ENCODE measurements at regions not wholly inside any gene's neighbourhood (a gene's known extent, or its start where the extent isn't known, plus 50 kb on each side); places are given as distances from the start of the nearest gene placed in this dataset.

- no peak for DNase-seq
These were observed 263.7 kb downstream of the IPMK start for GRCh38 chr10:58003945-58004344.

- DNase-seq: no peak
These were observed 266.5 kb downstream of the IPMK start for GRCh38 chr10:58001159-58001558.

DNA sequence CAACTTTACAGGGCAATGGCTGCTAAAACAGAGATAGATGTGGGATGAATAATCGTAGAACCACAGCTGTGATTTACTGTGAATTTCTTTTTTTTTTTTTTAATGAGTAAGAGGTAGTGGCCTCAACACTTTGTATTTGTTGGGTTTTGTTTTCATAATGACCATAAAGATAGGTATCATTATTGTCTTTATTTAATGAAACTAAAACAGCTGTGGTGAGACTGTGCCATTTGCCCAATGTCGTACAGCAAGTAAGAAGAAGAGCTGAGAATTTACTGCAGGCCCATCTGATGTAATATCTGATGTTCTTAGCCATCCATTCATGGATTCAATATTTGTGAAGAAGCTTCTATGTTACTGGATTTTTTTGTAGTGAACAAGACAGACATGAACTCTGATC is 271.2 kb downstream of the IPMK start:
- no peak for DNase-seq

DNA sequence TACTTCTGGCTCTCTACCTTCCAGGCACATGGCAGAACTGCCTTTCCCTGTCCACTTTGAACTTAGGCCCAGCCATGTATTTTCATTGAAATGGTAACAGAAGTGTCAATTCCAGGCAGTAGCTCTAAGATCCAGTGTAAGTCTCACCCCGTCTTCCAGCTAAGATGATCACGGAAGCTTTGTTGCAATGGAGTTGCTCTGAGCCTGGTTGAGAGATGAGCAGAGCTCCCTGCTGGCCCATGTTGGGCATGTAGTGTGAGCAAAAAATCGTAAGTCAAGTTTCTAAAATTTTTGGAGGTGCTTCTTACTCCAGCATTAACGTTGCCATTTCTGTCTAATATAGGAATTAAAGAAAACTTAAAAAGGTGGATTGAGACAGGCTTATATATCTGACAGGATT is 274.4 kb downstream of the IPMK start:
- DNase-seq: no peak

DNA sequence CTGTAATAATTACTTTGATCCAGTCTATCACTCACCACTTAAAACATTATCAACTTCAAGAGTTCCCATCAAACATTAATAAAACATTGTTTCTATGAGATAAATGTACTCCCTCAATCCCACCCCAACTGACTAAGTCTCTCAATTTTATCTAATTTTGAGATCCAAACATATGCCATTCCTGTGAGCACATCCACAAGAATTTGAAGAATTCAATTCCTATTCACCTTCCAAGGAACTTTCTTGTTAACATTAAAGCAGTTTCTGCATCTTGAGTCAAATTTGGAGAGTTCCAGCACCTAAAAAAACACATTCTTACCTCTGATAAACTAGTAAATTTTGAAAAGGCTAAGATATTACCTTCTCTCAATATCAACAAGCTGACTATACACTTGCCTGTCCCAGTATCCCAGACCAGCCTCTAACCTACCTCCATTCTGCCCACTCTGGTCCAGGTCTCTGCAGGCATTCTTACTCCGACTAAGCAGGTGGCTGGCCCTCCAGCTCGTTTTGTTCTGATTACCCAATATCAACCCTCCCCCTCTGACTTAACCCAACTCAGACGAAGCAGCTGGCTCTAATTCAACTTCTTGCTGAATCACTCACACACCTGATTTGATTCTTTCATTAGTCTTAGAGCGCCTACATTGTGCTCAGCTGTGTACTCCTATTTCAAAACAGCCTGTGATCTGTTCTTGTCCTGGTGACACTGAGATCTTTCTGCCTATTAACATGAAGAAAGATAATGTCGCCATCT is 275.2 kb downstream of the IPMK start:
- no peak for DNase-seq

DNA sequence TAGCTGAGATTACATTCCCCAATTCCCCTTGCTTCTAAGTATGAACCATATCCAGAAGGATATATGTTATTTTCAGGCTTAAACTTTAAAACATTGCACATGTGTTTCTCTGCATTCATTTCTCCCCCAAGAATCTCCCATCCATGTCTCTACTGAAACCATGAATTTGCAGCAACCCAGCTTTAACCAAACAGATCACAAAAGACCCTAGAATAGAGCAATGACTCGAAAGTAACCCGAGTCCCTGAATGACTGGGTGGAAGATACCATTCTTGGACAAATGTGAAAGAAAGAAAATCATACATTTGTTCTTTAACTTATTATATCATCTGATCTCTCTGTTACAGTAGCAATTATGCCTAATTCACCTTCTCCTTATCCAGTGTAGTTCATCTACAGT is 278.7 kb downstream of the IPMK start:
- no peak for DNase-seq

GRCh38 chr10:57987055-57987721 is 280.5 kb downstream of the IPMK start:
- no peak for DNase-seq

DNA sequence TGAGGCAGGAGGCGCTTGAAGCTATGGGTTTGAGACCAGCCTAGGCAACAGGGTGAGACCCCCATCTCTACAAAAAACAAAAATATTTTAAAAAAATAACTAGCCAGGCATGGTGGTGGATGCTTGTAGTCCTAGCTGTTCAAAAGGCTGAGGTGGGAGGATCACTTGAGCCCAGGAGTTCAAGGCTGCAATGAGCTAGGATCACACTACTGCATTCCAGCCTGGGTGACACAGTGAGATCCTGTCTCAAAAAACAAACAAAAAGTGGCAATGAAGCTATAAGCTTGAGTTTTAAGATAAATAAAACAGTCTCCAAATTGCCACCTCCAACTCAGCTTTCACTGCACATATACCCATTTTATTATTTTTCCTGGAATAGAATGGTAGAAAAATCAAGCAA is 281.3 kb downstream of the IPMK start:
- no peak for DNase-seq

GRCh38 chr10:57983281-57983791 is 284.4 kb downstream of the IPMK start:
- no peak for DNase-seq

DNA sequence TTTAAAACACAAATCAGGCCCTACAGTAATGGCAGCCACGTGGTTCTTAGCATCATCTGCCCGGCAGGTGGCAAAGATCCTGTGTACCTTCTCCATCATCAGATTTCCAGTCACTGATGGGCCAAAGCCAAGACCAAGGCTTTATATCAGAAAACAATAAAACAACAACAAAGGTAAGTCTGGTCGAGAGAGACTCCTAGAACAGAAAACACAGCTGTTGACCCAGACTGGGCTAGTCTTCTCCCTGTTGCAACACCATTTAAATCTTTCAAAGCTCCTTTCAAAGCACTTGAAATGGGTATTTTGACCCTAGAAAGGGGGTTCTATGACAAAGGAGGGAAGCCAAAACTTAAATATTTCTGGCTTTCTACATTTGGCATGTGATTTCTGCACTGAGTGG is 285.6 kb downstream of the IPMK start:
- DNase-seq: no peak

DNA sequence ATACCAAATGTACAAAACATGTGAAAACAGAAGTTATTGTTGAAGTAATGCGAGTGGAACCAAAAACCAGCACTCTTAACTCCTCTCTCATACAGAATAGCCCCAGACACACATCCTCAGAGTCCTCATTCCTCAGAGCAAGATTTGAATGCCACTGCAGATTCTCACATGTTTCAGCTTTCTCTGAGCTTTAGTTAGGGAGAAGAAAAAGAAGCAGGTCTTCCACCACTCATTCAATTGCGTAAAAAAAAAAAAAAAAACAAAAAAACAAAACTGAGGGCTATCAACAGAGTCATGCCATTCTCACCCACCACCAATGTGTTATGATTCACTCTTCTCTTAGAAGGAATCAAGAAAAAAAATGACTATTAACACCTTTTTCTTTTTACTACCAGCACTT is 287.7 kb downstream of the IPMK start:
- DNase-seq: no peak

DNA sequence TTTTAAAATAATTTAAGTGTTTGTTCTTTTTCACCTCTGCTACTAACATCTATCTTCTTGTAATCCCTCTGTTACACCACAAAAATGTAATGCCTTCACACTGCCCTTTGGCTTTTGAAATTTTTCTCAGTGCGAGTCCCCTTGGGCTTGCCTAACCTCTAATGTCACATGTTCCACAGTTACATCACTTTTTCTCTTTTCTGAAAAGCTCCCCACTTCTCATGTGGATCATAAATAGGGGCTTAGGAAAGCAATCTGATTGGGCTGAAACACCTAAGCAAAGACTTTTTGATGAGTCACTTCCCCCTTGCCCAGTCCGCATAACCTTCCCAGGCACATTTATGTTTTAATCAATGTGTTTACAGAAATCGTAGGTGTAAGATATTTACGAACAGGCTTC is 288.2 kb downstream of the IPMK start:
- DNase-seq: no peak

DNA sequence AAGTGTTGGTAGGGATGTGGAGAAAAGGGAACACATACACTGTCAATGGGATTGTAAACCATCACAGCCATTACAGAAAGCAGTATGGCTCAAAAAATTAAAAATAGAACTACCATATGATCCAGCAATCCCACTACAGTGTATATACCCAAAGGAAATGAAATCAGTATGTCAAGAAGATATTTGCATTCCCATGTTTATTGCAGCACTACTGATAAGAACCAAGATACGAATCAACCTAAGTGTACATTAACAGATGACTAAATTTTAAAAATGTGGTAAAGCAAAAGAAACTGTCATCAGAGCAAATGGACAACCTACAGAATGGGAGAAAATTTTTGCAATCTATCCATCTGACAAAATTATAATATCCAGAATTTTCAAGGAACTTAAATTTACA is 290.4 kb downstream of the IPMK start:
- DNase-seq: no peak

DNA sequence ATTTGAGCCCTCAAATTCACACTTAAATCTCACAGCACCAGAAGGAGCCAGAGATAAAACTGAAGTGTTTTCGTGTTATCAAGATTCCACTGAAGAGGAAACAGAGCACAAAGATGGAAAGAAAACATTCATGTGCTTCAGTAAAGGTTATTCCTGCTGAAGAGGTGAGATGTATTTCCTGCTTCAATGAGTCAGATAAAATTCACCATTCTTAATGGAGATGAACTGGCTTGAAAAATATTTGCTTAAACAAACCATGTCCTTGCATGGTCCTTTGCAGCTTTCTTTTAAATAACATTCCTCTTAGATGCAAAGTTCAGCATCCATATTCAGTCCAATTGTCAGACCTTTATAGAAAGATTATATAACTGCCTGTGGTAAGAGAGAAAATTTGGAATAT is 294.2 kb downstream of the IPMK start:
- no peak for DNase-seq

GRCh38 chr10:57972783-57973182 is 294.9 kb downstream of the IPMK start:
- DNase-seq: no peak

GRCh38 chr10:57968328-57969016 is 299.2 kb downstream of the IPMK start:
- no peak for DNase-seq

DNA sequence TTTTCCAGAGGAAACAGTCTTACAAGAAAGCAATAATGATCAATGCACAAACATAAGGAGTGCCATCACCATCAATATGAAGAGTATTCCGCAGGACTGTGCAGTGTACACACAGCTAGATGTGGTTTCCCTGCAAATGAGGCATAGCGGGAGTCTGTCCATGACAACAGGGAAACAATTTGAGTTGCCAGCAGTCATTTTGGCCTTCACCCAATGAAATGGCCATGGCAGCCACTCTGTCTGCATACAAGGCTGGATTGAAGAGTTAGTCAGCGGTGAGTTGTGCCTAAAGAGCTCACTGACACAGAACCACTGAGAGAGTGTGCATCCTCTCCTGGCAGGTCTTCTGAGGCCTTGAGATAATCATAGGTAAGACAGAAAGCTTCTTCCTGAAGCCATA is 303.3 kb downstream of the IPMK start:
- peak in 1 of 2 experiments; percentile 1 for DNase-seq

DNA sequence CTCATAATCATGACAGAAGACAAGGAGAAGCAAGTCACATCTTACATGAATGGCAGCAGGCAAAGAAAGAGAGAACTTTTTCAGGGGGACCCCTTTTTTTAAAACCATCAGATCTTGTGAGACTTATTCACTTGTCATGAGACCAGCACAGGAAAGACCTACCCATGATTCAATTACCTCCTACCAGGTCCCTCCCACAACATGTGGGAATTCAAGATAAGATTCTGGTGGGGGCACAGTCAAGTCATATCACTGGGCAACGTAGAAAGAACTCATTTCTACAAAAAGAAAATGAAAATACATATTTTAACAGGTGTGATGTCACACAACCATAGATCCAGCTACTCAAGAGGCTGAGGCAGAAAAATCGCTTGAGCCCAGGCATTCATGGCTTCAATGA is 304.1 kb downstream of the IPMK start:
- DNase-seq: no peak

DNA sequence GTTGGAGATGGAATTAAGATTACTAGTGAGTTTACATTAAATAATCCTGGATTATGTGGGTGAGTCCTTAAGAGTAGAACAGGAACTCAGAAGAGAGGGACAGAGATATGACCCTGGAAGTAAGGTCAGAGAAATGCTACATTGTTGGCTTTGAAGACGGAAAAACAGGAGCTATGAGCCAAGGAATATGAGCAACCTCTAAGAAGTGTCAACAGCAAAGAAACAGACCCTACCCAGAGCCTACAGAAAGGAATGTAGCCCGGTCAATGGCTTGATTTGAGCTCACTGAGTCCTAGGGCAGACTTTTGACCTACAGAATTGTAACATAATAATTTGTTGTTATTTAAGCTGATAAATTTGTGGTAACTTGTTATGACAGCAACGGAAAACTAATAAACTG is 304.9 kb downstream of the IPMK start:
- DNase-seq: no peak

DNA sequence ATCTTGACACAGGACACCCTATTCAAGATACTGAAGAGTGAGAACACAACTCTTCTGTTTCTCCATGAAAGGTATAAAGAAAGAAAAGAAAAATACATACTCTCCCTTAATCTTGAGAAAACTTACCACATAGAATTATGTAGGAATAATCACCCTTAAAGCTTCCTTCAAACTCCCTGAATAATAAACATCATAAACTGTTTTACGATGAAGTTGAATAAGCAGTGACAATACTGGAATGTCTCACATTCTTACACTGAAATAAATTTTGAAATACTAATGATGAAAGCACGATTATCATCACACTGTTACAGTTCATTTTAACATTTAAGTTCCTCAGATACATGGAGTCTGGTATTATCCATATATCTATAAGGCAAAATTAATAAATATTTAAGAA is 306.2 kb downstream of the IPMK start:
- DNase-seq: no peak

DNA sequence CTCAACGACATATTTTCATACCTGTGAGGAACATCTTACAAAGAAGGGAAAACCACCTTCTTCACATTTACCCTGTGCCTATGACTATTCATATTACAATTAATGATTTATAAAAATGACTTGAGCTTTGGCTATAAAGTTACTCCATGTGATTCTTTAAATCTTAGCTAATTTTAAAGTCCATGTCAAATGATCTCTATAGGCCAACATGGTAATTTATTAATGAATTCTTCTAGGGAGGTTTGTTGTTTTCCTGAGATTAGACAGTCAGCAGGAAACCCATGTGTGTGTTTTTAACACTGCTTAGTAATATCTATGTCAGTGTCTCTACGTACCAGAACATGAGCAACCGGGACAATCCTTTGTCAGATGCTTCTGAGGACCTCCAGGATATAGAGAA is 307.3 kb downstream of the IPMK start:
- DNase-seq: no peak

DNA sequence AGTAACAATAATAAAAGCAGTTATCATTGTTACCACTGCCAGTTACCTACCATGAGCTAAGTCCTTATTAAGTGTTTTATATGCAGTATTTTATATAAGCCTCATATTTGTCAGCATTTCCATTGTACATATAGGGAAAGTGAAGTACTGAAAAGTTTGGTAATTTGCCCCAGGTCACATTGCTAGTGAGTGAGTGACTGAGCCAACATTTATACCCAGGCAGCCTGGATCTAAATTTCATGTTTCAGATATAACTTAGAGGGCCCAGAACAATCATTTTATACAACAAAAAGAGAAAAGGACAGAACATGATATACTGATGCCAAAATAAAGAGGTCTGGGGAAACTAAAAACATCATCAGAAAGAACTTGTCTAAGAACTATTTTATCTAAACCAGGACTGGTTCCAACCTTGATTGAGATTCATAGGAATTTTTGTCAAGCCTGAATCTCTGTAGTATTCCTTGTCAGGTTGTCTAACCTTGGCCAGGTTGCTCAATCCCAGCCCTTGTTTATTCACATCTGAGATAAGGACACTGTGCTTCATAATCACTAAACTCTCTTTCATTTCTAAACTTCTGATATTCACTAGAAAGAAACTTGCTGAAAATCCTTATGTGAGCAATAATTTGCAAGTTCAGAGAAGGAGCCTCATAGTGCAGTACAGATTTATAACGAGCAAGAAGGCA is 308.2 kb downstream of the IPMK start:
- no peak for DNase-seq

DNA sequence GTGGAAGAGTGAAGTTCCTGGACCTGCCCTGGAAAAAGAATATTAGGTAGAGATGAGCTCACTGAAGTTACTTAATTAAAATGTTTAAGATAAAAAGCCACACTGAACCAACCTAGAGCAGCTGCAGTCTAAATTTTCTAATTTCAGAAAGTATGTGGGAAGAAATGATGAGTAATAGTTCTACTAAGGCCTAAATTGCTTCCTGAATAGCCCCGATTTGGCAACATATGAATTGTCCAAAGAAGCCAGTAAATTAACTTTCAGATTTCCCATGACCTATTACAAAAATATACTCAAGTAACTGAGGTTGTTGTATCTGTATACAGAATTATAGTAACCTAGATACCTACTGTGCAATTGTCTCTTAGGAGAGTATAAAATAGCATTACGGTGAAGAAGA is 312.6 kb downstream of the IPMK start:
- no peak for DNase-seq

All from NCI-H446 (cell line).